HG03095 (cell line): ENCODE measurements at regions not wholly inside any gene's neighbourhood (a gene's known extent, or its start where the extent isn't known, plus 50 kb on each side); places are given as distances from the start of the nearest gene placed in this dataset.

Experiments
- ATAC-seq: cut with Tn5 transposase; IDR thresholded peaks from one replicate; pipeline ENCODE4 v1.9.1; 2021; ENCODE audit warnings: moderate library complexity; ENCODE audit not compliant: unreplicated experiment

GRCh38 chr19:29263305-29264135 is 50.6 kb upstream of the UQCRFS1 start:
- ATAC-seq: no peak

- ATAC-seq: no peak
Observed at GRCh38 chr19:29264897-29265296, 51.9 kb upstream of the UQCRFS1 start.

DNA sequence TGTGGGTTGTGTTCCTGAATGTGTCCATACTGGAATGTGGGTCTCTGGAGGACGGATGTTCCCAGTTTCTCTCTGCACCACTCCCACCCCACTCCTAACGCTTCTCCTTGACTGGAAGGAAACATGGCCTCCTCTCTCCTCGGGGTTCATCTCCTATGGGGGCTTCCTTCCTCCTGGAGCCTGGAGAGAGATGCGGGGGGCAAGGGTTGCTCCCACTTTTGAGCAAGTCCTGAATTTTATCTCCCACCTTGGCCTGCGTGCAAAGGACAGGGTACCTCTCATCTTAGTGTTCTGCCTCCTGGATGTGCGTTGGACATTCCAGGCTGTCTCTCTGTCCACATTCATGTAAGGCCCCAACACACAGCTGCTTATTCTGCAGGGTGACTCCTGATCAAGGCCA is 52.5 kb upstream of the UQCRFS1 start:
- no peak for ATAC-seq

- no peak for ATAC-seq
Observed at GRCh38 chr19:29266001-29266400, 53.0 kb upstream of the UQCRFS1 start.

DNA sequence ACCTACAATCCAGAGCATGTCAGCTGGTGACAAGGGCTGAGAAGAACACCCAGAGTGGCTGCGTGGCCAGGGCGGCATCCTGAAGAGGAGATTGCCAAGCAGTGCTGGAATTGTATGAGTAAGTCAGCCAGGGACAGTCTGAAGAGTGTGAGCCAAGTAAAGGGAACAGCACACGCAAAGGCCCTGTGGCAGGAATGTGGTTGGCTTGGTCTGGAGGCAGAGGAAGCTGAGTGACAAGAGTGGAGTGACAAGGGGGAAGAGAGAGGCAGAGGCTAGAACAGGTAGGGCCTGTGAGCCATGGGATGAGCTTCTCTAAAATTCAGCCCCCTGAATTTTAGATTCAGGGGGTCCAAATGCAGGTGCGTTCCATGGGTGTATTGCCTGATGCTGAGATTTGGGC is 53.7 kb upstream of the UQCRFS1 start:
- no peak for ATAC-seq

GRCh38 chr19:29267701-29268100 is 54.8 kb upstream of the UQCRFS1 start:
- no peak for ATAC-seq

DNA sequence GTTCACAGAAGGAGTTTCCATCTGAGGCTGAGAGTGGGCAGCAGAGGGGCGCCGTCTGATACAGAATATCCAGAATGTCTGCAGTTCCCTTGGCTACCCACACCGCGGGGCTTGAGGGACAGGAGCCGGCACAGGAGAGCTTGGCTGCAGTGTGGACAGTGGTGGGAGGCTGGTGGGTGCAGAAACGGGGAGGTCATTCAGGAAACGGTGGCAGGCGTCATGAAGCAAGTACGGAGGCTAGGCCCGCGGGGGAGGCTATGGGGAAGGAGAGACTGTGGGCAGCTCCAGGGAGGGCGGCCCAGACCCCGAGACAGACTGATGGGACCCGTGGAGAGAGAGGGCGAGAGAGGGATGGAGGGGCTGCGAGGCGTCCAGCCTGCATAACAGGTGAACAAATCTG is 55.2 kb upstream of the UQCRFS1 start:
- ATAC-seq: no peak

GRCh38 chr19:29268721-29269393 is 55.9 kb upstream of the UQCRFS1 start:
- ATAC-seq: no peak

GRCh38 chr19:29269641-29270040 is 56.7 kb upstream of the UQCRFS1 start:
- no peak for ATAC-seq

DNA sequence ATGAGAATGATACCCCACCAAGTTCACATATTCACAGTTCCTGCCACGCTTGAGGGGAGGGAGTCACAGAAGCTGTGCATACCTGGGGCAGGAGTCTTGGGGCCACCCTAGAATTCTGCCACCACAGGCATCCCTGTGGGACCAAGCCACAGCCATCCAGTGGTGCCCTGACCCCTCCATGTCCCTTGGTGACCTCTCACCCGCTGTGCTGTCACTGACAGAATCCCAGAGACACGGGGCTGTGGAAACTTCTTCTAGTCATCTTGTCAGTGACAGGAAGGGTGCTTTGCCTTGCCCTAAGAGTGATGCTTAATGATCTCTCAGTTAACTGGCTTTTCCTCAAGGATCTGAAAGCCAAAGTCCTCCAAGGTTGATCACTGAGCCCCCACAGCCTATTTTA is 58.4 kb upstream of the UQCRFS1 start:
- no peak for ATAC-seq

DNA sequence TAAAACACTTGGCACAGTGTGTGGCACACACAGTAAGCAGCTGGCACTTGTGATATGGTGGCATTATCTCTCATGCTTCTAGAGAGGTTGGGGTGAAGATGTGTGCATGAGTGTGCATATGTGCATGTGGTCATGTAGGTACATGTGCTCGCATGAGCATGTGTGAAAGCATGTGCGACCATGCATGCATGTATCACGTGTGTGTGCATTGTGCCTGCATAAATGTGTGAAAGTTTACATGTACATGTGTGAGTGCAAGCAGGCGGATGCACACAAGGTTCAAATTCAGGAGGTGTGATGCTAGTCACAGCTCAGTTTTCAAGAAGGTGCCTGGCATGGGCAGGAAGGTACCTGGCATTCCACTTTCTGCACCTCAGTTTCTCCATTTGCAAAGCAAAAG is 59.0 kb upstream of the UQCRFS1 start:
- no peak for ATAC-seq

DNA sequence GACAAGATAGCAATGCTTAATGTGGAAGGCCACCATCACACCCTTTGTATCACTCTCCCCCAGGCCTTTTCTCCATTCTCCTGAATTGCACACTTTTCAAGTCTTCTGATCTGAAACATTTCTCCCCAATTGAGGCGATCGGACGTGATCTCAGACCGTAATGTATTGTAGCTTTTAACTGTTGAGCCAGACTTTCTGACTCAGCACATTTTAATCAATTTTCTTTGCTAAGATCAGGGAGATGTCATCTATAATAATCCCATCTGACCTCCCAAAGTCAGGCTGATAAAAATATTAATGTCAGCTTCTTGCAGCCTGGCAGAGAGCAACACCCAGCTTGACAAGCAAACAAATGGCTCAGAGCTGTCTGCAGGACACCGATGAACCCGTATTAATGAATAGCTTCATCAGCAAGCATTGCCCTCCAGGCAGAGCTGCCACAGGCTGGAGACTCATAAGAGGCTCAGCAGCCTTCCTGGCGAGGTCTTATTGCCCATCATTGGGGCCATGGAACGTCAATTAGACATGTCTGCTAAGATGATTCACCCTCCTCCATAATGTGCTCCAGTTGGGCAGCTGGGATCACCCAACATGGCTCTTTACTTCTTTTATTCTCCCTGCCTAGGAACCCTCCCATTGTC is 60.2 kb upstream of the UQCRFS1 start:
- ATAC-seq: no peak

DNA sequence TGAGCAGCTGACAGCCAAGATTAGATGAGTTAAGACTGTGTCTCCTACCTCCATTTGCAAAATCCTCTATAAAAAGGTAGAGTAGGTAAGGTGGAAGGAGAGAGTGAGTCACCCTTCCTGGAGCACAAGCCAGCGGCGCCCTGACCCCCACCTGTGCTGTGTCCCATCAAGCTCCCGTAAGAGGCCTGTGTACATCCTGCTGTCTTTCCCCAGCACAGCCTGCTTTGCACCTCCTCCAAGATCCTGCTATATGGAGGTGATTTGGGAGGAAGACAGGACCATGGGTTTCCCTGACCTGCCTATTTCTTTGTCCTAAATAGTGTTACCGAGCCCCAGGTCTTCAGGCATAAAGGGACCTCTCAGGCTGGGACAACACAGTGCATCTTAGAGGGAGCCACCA is 62.3 kb upstream of the UQCRFS1 start:
- no peak for ATAC-seq

DNA sequence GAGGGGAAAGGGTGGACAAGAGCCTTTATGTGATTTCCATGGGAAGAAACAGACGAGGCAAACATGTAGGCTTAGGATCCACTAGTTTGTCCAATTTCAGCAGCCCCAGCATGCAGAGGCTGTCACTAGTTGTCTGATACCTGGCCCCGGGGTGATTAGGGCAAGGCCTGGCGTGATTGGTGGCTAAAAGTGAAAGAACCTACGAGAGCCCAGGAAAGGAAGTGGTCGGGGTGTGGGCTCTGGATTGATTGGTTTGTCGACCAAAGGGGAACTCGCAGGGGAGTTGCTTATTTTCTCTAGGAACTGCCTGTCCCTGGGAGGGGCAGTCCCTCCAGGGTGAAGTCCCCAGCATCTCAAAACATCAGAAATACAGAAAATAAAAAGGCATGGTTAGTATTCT is 64.2 kb upstream of the UQCRFS1 start:
- ATAC-seq: peak; percentile 90

DNA sequence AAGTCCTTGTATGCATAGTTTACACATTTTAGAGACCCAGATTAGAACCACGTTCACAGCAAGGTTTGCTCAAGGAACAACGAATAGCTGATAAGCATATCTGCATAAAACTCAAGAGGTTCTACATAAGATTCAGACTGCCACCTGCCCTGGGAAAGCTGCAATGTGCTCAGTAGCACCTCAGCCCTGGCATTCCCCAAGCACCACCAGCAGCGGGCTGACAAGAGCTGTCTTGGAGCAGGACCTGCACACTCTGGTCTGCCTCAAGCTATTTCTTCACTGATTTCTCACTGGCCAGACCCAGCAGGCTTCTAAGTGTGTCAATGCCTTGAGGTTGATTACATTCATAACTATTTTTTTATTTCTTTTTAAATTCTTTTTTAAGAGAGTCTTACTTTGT is 65.8 kb upstream of the UQCRFS1 start:
- ATAC-seq: no peak

DNA sequence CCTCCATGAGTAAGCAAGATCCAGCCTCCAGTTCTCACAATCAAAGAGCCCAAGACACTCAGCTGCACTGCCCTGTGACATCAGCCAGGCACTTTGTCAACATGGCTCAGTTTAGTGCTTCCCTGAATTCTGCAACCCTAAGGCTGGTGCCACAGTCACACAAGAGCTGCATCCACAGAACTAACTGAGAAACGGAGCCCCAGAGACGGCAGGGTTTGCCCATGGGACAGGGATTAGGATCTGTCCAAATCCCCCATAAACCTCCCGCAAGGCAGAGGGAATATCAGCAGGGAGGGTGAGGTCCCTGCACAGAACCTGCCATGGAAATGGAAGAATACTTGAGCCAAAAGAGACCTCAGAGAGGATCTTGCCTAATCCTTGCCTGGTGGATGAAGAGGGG is 70.4 kb upstream of the UQCRFS1 start:
- ATAC-seq: no peak

GRCh38 chr19:29285187-29285687 is 72.3 kb upstream of the UQCRFS1 start:
- no peak for ATAC-seq

DNA sequence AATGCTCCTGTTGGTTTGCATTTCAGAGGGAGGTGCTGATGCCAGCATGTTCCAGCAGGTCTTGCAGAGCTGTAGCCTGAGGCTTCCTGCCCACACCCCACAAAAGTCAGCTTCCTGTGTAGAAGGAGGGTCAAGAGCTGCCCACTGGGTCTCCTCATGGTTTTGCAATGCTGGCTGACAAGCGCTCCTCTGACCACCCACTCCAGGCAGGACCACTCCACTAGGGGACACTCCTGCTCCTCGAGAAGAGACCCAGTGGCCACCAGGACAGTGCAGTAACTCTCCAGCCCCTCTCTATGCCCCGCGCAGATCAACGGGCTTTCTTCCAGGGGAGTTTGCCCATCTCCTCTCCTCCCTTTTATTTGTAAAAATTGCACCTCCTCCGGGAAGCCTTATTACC is 72.9 kb upstream of the UQCRFS1 start:
- no peak for ATAC-seq

GRCh38 chr19:29287061-29287460 is 74.1 kb upstream of the UQCRFS1 start:
- no peak for ATAC-seq

- no peak for ATAC-seq
Observed at GRCh38 chr19:29288256-29288655, 75.3 kb upstream of the UQCRFS1 start.

DNA sequence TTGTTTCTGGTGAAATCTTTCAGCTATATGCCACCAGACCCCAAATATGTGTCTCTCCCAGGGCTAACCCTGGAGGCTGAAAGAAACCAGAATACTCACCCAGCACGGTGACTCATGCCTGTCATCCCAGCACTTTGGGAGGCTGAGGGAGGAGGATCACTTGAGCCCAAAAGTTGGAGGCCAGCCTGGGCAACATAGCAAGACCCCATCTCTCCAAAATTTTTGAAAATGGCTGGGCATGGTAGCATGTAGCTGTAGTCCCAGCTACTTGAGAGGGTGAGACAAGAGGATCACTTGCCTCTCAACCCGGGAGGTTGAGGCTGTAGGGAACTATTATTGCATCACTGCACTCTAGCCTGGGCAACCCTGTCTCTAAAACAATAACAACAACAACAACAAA is 76.1 kb upstream of the UQCRFS1 start:
- ATAC-seq: no peak

GRCh38 chr19:29290853-29291252 is 77.9 kb upstream of the UQCRFS1 start:
- ATAC-seq: no peak
